Peyer's patch (tissue), 4 donors: ENCODE measurements at regions not wholly inside any gene's neighbourhood (a gene's known extent, or its start where the extent isn't known, plus 50 kb on each side); places are given as distances from the start of the nearest gene placed in this dataset.

Experiments used
- DNase-seq, 3 donors: peaks; one replicate each; pipeline ENCODE4 v3.0.0-alpha.2; 2017 to 2019
- H3K27ac ChIP-seq, 4 donors: fragments of 200-600 bp; sonication (generic); one replicate each; pipeline ENCODE4 v1.5.1; 2016 to 2019
- H3K27me3 ChIP-seq, 2 donors: fragments of 200-600 bp; sonication (generic); one replicate each; pipeline ENCODE4 v1.5.1; 2019
- H3K36me3 ChIP-seq, 3 donors: fragments of 200-600 bp; sonication (generic); one replicate each; pipeline ENCODE4 v1.5.1; 2016 to 2019
- H3K4me1 ChIP-seq, 4 donors: fragments of 200-600 bp; sonication (generic); one replicate each; pipeline ENCODE4 v1.5.1; 2016 to 2019
- H3K4me3 ChIP-seq, 4 donors: fragments of 200-600 bp; sonication (generic); 1 replicate in 3 of 4; 2 replicates in 1 of 4; pipeline ENCODE4 v1.5.1; 2016 to 2019; ENCODE audit warnings: mild to moderate bottlenecking in 1 of 4
- H3K9me3 ChIP-seq, 4 donors: fragments of 200-600 bp; sonication (generic); one replicate each; pipeline ENCODE4 v1.5.1; 2016 to 2019; ENCODE audit warnings: mild to moderate bottlenecking in 1 of 4
- POLR2A ChIP-seq, 2 donors: fragments of 450-650 bp; IDR thresholded peaks; one replicate each; pipeline ENCODE4 v1.5.1; 2017; ENCODE audit warnings: antibody characterized with exemption in 2 of 2, mild to moderate bottlenecking in 2 of 2, moderate library complexity in 2 of 2
- TF ChIP-seq, protein P1 (sequence below), 6 experiments: fragments of 450-650 bp in 4 of 6; fragments of 200-600 bp in 2 of 6; sonication (generic) in 1 of 6; IDR thresholded peaks; one replicate each; pipeline ENCODE4 v1.5.1; 2017 to 2019; ENCODE audit warnings: antibody characterized with exemption in 6 of 6, mild to moderate bottlenecking in 3 of 6, moderate library complexity in 1 of 6

DNA sequence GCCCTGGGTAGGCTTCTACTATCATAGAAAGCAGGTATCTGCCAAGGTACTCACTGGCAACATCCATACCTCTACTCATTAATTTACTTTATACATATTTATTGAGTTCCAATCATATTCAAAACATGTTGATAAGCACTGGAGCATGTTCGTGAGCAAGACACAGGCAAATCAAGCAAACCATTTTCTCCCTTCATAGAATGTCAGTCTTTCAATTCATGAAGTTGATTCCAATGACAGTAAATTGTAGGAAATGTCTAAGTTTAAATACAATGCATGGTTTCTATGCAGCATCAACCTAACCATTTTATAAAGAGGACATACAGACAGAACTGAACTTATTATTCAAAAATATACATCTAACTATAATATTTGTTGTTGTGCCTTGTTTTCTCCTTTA is 978.6 kb downstream of the CDH8 start:
- H3K27ac ChIP-seq, result no peak overlapping the region
- no peaks in the 10 kb centered on the region for H3K36me3 ChIP-seq
- peaks cover 0 to 3% (median 0%) of the 10 kb centered on the region in 4 donors for H3K9me3 ChIP-seq
- H3K4me3 ChIP-seq, result no peak overlapping the region
- no peak for TF ChIP-seq POLR2A (IDR thresholded peaks at IDR 0.05)
- TF ChIP-seq, protein P1, sequence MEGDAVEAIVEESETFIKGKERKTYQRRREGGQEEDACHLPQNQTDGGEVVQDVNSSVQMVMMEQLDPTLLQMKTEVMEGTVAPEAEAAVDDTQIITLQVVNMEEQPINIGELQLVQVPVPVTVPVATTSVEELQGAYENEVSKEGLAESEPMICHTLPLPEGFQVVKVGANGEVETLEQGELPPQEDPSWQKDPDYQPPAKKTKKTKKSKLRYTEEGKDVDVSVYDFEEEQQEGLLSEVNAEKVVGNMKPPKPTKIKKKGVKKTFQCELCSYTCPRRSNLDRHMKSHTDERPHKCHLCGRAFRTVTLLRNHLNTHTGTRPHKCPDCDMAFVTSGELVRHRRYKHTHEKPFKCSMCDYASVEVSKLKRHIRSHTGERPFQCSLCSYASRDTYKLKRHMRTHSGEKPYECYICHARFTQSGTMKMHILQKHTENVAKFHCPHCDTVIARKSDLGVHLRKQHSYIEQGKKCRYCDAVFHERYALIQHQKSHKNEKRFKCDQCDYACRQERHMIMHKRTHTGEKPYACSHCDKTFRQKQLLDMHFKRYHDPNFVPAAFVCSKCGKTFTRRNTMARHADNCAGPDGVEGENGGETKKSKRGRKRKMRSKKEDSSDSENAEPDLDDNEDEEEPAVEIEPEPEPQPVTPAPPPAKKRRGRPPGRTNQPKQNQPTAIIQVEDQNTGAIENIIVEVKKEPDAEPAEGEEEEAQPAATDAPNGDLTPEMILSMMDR (IDR thresholded peaks at IDR 0.05), result no peak
- no peaks in the 10 kb centered on the region for H3K4me1 ChIP-seq
- no peak for DNase-seq
- H3K27me3 ChIP-seq, result no peaks in the 10 kb centered on the region

DNA sequence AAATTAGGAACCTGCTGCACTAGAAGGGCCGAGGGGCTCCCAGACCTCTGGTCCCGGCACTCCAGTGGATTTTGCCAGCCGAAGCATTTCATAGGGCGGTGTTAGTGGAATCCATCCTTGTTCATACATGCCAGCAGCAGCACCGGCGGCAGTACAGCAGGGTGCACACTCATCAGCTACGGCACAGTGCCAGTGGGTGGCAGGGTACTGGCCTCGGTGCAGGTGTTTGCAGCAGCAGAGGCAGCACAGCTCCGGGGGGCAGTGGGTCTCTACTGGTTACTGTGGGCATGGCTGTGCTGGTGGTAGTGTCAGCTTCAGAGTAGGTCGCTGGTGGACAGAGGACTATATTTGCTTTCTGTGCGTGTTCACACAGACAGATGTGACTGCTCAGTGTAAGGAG is 985.7 kb downstream of the CDH8 start:
- TF ChIP-seq, protein P1 (IDR thresholded peaks at IDR 0.05), result no peak
- TF ChIP-seq POLR2A (IDR thresholded peaks at IDR 0.05), result no peak
- Histone ChIP-seq H3K4me3 (no peak overlapping the region), H3K27ac (no peak overlapping the region), H3K9me3 (no peaks in the 10 kb centered on the region), H3K4me1 (no peaks in the 10 kb centered on the region), H3K27me3 (no peaks in the 10 kb centered on the region), H3K36me3 (no peaks in the 10 kb centered on the region)
- DNase-seq, result no peak

DNA sequence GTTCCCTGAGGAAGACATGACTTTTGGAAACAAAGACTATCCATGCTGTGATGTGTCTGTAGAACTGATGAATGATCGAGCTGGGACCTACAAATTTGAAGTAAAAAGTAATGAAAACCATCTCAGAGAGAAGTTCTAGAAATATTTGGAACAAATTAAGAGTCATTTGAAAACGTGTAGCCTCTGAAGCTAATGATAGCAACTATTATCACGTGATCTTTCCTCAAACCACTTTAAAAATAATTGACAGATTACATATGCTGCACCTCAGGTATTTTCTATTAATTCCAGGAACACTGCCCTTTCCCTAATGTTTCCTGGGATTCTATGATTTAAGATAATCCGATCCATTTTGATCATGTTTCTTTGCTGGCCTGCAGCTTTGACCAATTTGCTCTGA is 990.3 kb downstream of the CDH8 start:
- H3K4me3 ChIP-seq, result no peak overlapping the region
- H3K9me3 ChIP-seq, result no peaks in the 10 kb centered on the region
- H3K36me3 ChIP-seq, result no peaks in the 10 kb centered on the region

DNA sequence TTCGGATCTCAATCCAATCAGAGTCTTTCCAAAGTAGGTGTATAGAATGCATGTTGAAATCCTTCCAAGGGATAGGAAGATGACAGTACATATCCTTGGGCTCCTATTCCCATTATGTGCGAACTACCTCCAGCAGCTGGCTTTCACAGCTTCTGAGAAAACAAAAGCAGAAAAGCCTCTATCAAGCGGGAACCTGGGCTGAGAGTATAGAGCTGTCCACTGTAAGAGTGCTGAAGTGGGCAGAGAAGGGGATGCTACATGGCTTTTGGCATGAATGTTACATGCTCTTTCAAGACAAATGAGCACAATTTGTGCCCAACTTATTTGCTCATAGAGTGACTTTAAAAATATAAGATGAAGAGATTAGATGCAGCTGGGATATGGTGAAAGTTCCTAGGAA is 993.5 kb downstream of the CDH8 start:
- no peak for DNase-seq
- H3K4me1 ChIP-seq, result no peaks in the 10 kb centered on the region
- H3K27ac ChIP-seq, result no peak overlapping the region
- H3K27me3 ChIP-seq, result no peaks in the 10 kb centered on the region
- H3K4me3 ChIP-seq, result no peak overlapping the region
- no peaks in the 10 kb centered on the region for H3K36me3 ChIP-seq
- no peaks in the 10 kb centered on the region for H3K9me3 ChIP-seq
- TF ChIP-seq POLR2A (IDR thresholded peaks at IDR 0.05), result no peak
- TF ChIP-seq, protein P1 (IDR thresholded peaks at IDR 0.05), result no peak

More for the DNA sequence above, 990.3 kb downstream of the CDH8 start:
- TF ChIP-seq POLR2A (IDR thresholded peaks at IDR 0.05), result no peak
- TF ChIP-seq, protein P1 (IDR thresholded peaks at IDR 0.05), result no peak
- Histone ChIP-seq H3K4me1 (no peaks in the 10 kb centered on the region), H3K27ac (no peak overlapping the region), H3K27me3 (no peaks in the 10 kb centered on the region)
- no peak for DNase-seq

DNA sequence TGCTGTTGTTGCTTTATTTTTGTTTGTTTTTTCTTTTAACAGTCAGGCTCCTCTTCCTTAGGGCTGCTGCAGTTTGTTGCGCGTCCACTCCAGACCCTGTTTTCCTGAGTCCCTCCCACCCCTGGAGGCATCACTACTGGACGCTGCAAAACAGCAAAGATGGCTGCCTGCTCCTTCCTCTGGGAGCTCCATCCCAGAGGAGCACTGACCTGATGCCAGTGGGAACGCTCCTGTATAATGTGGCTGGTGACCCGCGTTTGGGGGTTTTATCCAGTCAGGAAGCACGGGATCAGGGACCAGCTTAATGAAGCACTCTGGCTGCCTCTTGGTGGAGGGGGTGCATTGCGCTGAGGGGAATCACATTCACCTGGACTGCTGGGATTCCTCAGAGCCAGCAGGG is 1005.6 kb downstream of the CDH8 start:
- Histone ChIP-seq H3K27ac (no peak overlapping the region), H3K4me3 (no peak overlapping the region), H3K4me1 (no peaks in the 10 kb centered on the region), H3K27me3 (no peaks in the 10 kb centered on the region), H3K9me3 (no peaks in the 10 kb centered on the region), H3K36me3 (no peaks in the 10 kb centered on the region)
- TF ChIP-seq POLR2A (IDR thresholded peaks at IDR 0.05), result no peak
- TF ChIP-seq, protein P1 (IDR thresholded peaks at IDR 0.05), result no peak
- no peak for DNase-seq
